ENCODE measurements at regions not wholly inside any gene's neighbourhood (a gene's known extent, or its start where the extent isn't known, plus 50 kb on each side); places are given as distances from the start of the nearest gene placed in this dataset.
"Not testable (repeated sequence)": the region's sequence is repeated elsewhere in the genome, so short reads cannot be mapped to it uniquely, and the experiment has no call there.

DNA sequence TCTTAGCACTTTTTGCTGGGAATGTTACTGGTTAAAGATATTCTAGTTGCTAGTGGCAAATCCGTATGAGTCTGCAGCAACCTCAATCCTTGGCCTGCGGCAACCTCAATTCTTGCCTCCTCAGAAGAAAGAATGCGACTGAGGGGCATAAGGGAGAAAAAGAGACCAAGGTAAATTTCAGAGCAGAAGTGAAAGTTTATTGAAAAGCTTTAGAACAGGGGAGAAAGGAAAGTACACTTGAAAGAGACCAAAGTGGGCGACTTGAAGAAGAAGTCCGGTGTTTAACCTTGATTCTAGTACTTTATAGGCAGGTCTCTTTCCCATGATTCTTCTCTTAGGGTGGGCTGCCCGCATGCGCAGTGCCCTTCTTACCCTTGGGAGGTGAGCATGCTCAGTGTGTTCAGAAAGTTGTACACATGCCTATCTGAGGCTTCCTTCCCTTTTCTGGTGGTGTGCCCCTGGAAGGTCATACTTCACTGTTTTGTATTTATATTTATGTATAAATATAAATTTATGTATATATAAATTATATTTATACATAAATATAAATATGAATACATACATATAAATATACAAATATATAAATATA lies 1198.8 kb downstream of the RPIA start:
- not testable (repeated sequence) for TF ChIP-seq EZH2 (IDR thresholded peaks at IDR 0.05; ENCODE audit: borderline replicate concordance); EZH2phosphoT487 (IDR thresholded peaks at IDR 0.05; ENCODE audit: low read depth, severe bottlenecking, unreplicated experiment)
- TF ChIP-seq, protein P1, sequence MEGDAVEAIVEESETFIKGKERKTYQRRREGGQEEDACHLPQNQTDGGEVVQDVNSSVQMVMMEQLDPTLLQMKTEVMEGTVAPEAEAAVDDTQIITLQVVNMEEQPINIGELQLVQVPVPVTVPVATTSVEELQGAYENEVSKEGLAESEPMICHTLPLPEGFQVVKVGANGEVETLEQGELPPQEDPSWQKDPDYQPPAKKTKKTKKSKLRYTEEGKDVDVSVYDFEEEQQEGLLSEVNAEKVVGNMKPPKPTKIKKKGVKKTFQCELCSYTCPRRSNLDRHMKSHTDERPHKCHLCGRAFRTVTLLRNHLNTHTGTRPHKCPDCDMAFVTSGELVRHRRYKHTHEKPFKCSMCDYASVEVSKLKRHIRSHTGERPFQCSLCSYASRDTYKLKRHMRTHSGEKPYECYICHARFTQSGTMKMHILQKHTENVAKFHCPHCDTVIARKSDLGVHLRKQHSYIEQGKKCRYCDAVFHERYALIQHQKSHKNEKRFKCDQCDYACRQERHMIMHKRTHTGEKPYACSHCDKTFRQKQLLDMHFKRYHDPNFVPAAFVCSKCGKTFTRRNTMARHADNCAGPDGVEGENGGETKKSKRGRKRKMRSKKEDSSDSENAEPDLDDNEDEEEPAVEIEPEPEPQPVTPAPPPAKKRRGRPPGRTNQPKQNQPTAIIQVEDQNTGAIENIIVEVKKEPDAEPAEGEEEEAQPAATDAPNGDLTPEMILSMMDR (IDR thresholded peaks at IDR 0.05; ENCODE audit: poor library complexity), result not testable (repeated sequence)
